ENCODE measurements at regions not wholly inside any gene's neighbourhood (a gene's known extent, or its start where the extent isn't known, plus 50 kb on each side); places are given as distances from the start of the nearest gene placed in this dataset.

DNA sequence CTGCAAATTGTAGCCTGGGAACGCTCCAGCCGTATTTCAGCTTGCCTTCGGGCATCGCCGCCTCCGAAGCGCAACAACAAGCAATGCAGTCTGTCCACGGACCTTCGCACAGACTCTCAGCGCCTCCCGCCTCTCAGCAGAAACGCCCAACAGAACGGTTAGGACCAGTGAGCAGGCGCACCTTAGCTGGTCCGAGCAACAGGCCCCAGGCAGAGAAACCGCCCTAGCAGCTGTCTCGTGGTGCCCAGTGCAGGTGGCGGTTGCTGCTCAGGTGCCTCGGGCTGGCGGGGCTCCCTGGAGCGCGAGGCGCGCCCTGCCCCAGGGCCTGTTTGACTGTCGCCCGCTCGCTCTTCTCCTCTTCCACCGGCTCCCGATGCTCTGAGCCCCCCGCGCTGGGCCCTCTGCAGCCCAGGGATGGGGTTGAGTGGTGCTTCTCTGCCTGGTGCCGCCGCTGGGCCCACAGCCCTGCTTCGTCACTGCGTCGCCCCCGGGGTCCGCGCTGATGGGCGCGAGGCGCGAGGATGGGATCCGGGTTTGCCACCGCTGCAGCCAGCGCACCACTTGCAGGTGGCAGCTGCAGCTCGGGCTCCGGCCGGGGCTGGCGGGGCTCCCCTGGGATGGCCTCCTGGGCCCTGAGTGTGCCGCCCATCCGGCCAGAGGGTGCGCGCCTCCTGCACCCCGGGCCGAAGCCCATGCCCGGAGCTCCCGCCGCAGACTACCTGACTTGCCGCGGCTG is 268.4 kb upstream of the FRG2C start:
- TF ChIP-seq, protein P1, sequence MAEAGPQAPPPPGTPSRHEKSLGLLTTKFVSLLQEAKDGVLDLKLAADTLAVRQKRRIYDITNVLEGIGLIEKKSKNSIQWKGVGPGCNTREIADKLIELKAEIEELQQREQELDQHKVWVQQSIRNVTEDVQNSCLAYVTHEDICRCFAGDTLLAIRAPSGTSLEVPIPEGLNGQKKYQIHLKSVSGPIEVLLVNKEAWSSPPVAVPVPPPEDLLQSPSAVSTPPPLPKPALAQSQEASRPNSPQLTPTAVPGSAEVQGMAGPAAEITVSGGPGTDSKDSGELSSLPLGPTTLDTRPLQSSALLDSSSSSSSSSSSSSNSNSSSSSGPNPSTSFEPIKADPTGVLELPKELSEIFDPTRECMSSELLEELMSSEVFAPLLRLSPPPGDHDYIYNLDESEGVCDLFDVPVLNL (IDR thresholded peaks at IDR 0.05; ENCODE audit: low read depth, low read length), result no peak
- TF ChIP-seq RFX5 (IDR thresholded peaks at IDR 0.05; ENCODE audit: low read depth, low read length) (no peak), TAF1 (IDR thresholded peaks at IDR 0.05; ENCODE audit: borderline replicate concordance, low read depth, low read length) (no peak)

Measured in GM12878 (cell line).